Fibroblast of lung (primary cell): ENCODE measurements at regions not wholly inside any gene's neighbourhood (a gene's known extent, or its start where the extent isn't known, plus 50 kb on each side); places are given as distances from the start of the nearest gene placed in this dataset.

Experiments
- CTCF ChIP-seq, 2 donors: IDR thresholded peaks in 1 of 2; conservative IDR thresholded peaks in 1 of 2; 1 replicate in 1 of 2; 2 replicates in 1 of 2; pipeline ENCODE4 v1.5.1; 2011 to 2012; ENCODE audit warnings: low read length in 2 of 2, control low read depth in 1 of 2, inconsistent platforms in 1 of 2, low read depth in 1 of 2, mild to moderate bottlenecking in 1 of 2
- EZH2 ChIP-seq: IDR thresholded peaks from 2 replicates; pipeline ENCODE4 v1.5.1; 2012; ENCODE audit warnings: low read length, control low read depth, mild to moderate bottlenecking; ENCODE audit errors: missing control alignments

GRCh38 chr18:22102953-22103646 lies 66.3 kb upstream of the GATA6 start:
- no peak for TF ChIP-seq CTCF (conservative IDR thresholded peaks at IDR 0.05 in 1 of 2, IDR thresholded peaks at IDR 0.05 in 1 of 2; ENCODE audit: low read depth in 1 of 2, low read length in 2 of 2)
- no peak for TF ChIP-seq EZH2
